ENCODE measurements at regions not wholly inside any gene's neighbourhood (a gene's known extent, or its start where the extent isn't known, plus 50 kb on each side); places are given as distances from the start of the nearest gene placed in this dataset.

DNA sequence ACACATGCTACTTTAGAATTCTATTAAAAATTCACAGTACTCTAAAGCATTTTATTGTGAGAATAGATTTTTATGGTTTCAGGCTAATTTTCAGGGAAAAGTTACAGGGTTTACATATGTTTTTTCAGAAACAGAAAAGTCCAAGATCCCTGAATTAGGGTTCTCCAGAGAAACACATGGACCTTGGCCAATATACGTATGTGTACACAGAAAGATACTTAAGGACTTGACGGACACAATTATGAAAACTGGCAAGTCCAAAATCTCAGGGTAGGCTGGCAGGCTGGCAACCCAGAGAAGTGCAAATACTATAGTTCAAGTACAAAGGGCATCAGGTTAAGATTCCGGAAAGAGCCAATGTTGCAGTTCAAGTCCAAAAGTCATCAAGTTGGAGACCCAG, 1897.8 kb upstream of the PCDH10 start:
- Mint-ChIP-seq H3K27ac (no peak overlapping the region), H3K27me3 (no peaks in the 10 kb centered on the region), H3K36me3 (ENCODE audit: low read depth) (no peaks in the 10 kb centered on the region), H3K9me3 (peaks cover 3% of the 10 kb centered on the region), H3K4me3 (no peak overlapping the region), H3K4me1 (no peaks in the 10 kb centered on the region)
- CTCF ChIA-PET: no interaction called here
- POLR2A ChIA-PET: no interaction called here
- intact Hi-C loops (cut with micrococcal nuclease): no loop called here
- no peak for DNase-seq
- no peak for ATAC-seq (ENCODE audit: low read depth)
- TF ChIP-seq, protein P1, sequence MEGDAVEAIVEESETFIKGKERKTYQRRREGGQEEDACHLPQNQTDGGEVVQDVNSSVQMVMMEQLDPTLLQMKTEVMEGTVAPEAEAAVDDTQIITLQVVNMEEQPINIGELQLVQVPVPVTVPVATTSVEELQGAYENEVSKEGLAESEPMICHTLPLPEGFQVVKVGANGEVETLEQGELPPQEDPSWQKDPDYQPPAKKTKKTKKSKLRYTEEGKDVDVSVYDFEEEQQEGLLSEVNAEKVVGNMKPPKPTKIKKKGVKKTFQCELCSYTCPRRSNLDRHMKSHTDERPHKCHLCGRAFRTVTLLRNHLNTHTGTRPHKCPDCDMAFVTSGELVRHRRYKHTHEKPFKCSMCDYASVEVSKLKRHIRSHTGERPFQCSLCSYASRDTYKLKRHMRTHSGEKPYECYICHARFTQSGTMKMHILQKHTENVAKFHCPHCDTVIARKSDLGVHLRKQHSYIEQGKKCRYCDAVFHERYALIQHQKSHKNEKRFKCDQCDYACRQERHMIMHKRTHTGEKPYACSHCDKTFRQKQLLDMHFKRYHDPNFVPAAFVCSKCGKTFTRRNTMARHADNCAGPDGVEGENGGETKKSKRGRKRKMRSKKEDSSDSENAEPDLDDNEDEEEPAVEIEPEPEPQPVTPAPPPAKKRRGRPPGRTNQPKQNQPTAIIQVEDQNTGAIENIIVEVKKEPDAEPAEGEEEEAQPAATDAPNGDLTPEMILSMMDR (IDR thresholded peaks at IDR 0.05): no peak

DNA sequence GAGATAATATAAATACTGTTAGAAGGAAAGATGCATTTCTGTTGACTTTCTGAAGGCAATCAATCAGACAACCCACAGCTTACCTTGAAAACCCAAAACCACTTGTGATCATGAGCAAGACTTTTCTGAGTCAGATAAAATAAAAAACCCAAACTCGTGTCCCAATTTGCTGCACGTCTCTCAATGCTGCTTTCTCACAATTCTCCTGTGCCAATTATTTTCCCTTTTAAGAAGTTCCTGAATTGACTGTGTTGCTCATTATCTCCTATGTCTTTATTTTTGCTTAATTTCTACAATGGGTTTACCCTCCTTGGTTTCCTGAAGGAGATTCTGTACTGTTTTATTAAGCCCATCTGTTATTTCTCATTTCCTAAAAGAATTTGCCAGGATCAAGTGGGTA, 1891.9 kb upstream of the PCDH10 start:
- Mint-ChIP-seq H3K9me3 (peaks cover 3% of the 10 kb centered on the region), H3K36me3 (ENCODE audit: low read depth) (no peaks in the 10 kb centered on the region), H3K4me1 (no peaks in the 10 kb centered on the region), H3K27ac (no peak overlapping the region), H3K27me3 (no peaks in the 10 kb centered on the region), H3K4me3 (no peak overlapping the region)
- ATAC-seq (ENCODE audit: low read depth) (no peak), DNase-seq (no peak)
- CTCF ChIA-PET: no interaction called here
- TF ChIP-seq, protein P1 (IDR thresholded peaks at IDR 0.05): no peak
- POLR2A ChIA-PET: no interaction called here
- intact Hi-C loops (cut with micrococcal nuclease): no loop called here

DNA sequence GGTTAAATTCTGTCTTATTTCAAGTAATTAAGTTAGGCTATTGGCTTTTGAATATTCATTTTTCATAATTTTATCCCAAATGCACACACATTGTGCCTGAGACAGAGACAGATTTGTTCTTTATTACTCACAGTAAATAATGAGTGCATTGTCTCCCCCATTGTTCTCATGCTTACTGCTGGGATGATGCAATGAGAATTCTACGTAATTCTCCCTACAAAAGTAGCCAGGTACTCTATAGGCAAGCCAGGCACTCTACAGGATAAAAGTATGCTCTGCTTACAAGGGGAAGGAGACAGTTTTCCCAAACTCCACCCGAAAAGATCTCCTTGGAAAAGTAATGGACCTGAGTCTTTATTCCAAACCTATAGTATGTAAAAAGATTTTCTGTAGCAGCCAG, 1890.7 kb upstream of the PCDH10 start:
- H3K4me1 Mint-ChIP-seq: no peaks in the 10 kb centered on the region
- TF ChIP-seq, protein P1 (IDR thresholded peaks at IDR 0.05): no peak
- intact Hi-C loops (cut with micrococcal nuclease): no loop called here
- H3K4me3 Mint-ChIP-seq: no peak overlapping the region
- DNase-seq (no peak), ATAC-seq (ENCODE audit: low read depth) (no peak)
- H3K27ac Mint-ChIP-seq: no peak overlapping the region
- H3K9me3 Mint-ChIP-seq: peaks cover 3% of the 10 kb centered on the region
- no peaks in the 10 kb centered on the region for H3K36me3 Mint-ChIP-seq (ENCODE audit: low read depth)
- ChIA-PET POLR2A (no interaction called here), CTCF (no interaction called here)
- no peaks in the 10 kb centered on the region for H3K27me3 Mint-ChIP-seq

DNA sequence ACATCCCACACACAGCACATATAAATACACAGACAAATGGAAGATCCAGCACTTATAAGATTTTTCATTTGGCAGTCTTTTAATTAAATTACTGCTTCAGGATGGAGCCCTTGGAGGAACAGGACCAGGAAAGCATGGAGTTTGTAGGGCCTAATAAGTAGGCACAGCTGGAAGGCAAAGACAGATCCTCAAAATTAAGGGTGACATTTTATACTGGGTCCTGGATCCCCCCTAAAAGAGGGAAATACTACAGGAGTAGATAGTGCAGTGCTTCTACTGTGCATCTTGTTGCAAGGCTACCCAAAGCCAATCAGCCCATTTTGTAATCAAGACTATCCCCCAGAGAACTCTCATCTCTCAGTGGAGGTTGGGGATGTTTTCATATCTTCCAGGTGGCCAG, 1860.7 kb upstream of the PCDH10 start:
- ATAC-seq (ENCODE audit: low read depth): no peak

DNA sequence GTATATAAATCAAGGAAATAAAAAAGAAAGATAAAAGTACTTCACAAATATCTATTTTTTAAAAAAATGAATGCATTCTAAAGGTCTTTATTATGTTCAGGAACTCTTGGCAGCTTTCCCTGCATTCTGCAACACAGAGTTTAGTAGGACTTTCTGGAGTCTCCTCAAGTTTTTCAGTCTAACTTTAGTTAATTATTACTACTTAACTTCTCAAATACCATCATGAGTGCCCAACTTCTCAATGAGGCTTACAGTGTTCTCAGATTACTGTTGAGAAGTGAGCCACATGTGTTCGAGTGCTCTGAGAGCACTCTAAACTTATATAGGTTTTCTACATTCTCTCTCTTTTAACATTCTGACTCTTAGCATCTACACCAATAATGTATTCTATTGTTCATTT, 1852.9 kb upstream of the PCDH10 start:
- no peaks in the 10 kb centered on the region for H3K4me1 Mint-ChIP-seq
- ChIA-PET CTCF (no interaction called here), POLR2A (no interaction called here)
- intact Hi-C loops (cut with micrococcal nuclease): no loop called here
- no peak for DNase-seq
- no peaks in the 10 kb centered on the region for H3K36me3 Mint-ChIP-seq (ENCODE audit: low read depth)
- peaks cover 4% of the 10 kb centered on the region for H3K9me3 Mint-ChIP-seq
- ATAC-seq (ENCODE audit: low read depth): no peak
- no peak overlapping the region for H3K27ac Mint-ChIP-seq
- H3K4me3 Mint-ChIP-seq: no peak overlapping the region
- H3K27me3 Mint-ChIP-seq: no peaks in the 10 kb centered on the region
- TF ChIP-seq, protein P1 (IDR thresholded peaks at IDR 0.05): no peak

More for the DNA sequence above, 1860.7 kb upstream of the PCDH10 start:
- ChIA-PET CTCF (no interaction called here), POLR2A (no interaction called here)
- DNase-seq: no peak
- no peaks in the 10 kb centered on the region for H3K27me3 Mint-ChIP-seq
- peaks cover 20% of the 10 kb centered on the region for H3K9me3 Mint-ChIP-seq
- H3K27ac Mint-ChIP-seq: no peak overlapping the region
- H3K4me3 Mint-ChIP-seq: no peak overlapping the region
- H3K4me1 Mint-ChIP-seq: no peaks in the 10 kb centered on the region
- H3K36me3 Mint-ChIP-seq (ENCODE audit: low read depth): no peaks in the 10 kb centered on the region
- TF ChIP-seq, protein P1 (IDR thresholded peaks at IDR 0.05): no peak
- intact Hi-C loops (cut with micrococcal nuclease): no loop called here

Data from activated B cell treated with CpG ODN at 0.5 μM for 24 hours (primary cell).